ENCODE measurements at regions not wholly inside any gene's neighbourhood (a gene's known extent, or its start where the extent isn't known, plus 50 kb on each side); places are given as distances from the start of the nearest gene placed in this dataset.

DNA sequence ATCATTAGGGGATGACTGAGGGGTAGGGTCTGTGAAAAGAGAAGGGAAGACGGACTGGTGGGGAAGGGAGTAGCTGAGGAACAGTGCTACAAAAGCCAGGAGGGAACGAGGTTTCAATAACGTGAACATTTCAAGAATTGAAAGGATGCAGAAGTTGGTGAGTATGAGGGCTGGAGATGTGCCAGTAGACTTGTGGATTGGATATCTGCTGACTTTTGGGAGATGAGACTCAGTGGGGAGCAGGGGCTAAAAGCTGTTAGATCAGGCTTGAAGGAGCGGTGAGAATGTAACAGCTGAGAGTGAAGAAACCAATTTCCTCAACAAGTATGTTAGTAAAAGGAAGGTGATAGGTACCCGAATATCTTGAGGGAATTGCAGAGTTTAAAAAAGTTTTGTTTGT is 65.2 kb downstream of the GTPBP8 start:
- Histone ChIP-seq H3K9ac (ENCODE audit: low read depth, low read length, poor library complexity) (no peak overlapping the region), H2BK12ac (ENCODE audit: low read length) (no peak overlapping the region), H2BK120ac (ENCODE audit: low read depth, low read length) (no peak overlapping the region), H4K91ac (ENCODE audit: low read depth, low read length, poor library complexity) (no peak overlapping the region), H3K27me3 (ENCODE audit: control insufficient read depth in 3 of 3, insufficient read depth in 3 of 3, low read depth in 1 of 3, low read length in 3 of 3) (no peaks in the 10 kb centered on the region), H3K27ac (replicated peaks; ENCODE audit: low read length) (no peak overlapping the region), H4K8ac (ENCODE audit: low read depth, low read length) (no peak overlapping the region), H3K79me1 (ENCODE audit: low read depth, low read length) (no peaks in the 10 kb centered on the region), H3K9me3 (replicated peaks in 1 of 2; ENCODE audit: control insufficient read depth in 2 of 2, insufficient read depth in 1 of 2, low read depth in 1 of 2, low read length in 2 of 2) (no peaks in the 10 kb centered on the region), H3K36me3 (replicated peaks in 1 of 2; ENCODE audit: control insufficient read depth in 2 of 2, insufficient read depth in 2 of 2, low read length in 2 of 2) (no peaks in the 10 kb centered on the region), H3K14ac (ENCODE audit: low read length) (no peak overlapping the region), H2BK15ac (ENCODE audit: low read length) (no peak overlapping the region), H2AK5ac (ENCODE audit: low read depth, low read length) (no peak overlapping the region), H3K4me2 (ENCODE audit: insufficient read depth, low read length, poor library complexity, severe bottlenecking) (no peak overlapping the region), H3K4ac (ENCODE audit: low read length) (no peak overlapping the region), H3K23ac (ENCODE audit: low read depth, low read length, poor library complexity) (no peak overlapping the region), H3K4me1 (ENCODE audit: control insufficient read depth in 2 of 2, insufficient read depth in 1 of 2, low read depth in 1 of 2, low read length in 2 of 2) (peaks cover 4 to 10% of the 10 kb centered on the region in 2 donors), H2AFZ (ENCODE audit: low read length) (no peak overlapping the region), H3K18ac (ENCODE audit: low read length) (no peak overlapping the region), H3K4me3 (ENCODE audit: low read length in 2 of 2) (no peak overlapping the region), H2BK5ac (ENCODE audit: low read length) (no peak overlapping the region)
- no peak for DNase-seq (ENCODE audit: low spot score)
- no CpG with 5 or more reads among the region's 5 CpGs for WGBS, 2 donors (ENCODE audit: extremely low coverage in 2 of 2, insufficient read length in 2 of 2, insufficient replicate concordance in 1 of 2)

DNA sequence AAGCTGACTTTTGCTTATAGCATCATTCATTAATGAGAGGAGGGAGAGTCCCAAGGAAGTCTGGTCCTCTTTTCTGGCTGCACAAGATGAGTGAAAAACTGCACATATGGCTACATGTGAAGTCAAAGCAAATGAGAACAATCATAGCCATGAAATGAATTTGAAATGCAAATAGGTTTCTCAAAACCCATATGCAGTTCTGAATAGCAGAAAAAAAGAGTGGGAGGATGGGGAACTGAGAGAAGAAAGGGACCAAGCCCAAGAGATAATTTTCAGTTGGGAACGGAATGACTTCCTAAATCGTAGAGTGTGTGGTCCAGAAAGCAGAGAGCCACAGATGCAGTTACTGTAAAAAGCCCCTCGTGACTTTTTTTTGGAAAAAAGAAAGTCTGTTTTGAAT is 66.3 kb downstream of the GTPBP8 start:
- Histone ChIP-seq H3K23ac (ENCODE audit: low read depth, low read length, poor library complexity) (no peak overlapping the region), H3K4me1 (ENCODE audit: control insufficient read depth in 2 of 2, insufficient read depth in 1 of 2, low read depth in 1 of 2, low read length in 2 of 2) (peaks cover 0 to 10% of the 10 kb centered on the region in 2 donors), H3K27ac (replicated peaks; ENCODE audit: low read length) (no peak overlapping the region), H2AK5ac (ENCODE audit: low read depth, low read length) (no peak overlapping the region), H3K27me3 (ENCODE audit: control insufficient read depth in 3 of 3, insufficient read depth in 3 of 3, low read depth in 1 of 3, low read length in 3 of 3) (no peaks in the 10 kb centered on the region), H3K4me2 (ENCODE audit: insufficient read depth, low read length, poor library complexity, severe bottlenecking) (no peak overlapping the region), H3K4ac (ENCODE audit: low read length) (no peak overlapping the region), H2BK120ac (ENCODE audit: low read depth, low read length) (no peak overlapping the region), H3K79me1 (ENCODE audit: low read depth, low read length) (no peaks in the 10 kb centered on the region), H3K36me3 (replicated peaks in 1 of 2; ENCODE audit: control insufficient read depth in 2 of 2, insufficient read depth in 2 of 2, low read length in 2 of 2) (no peaks in the 10 kb centered on the region), H3K9me3 (replicated peaks in 1 of 2; ENCODE audit: control insufficient read depth in 2 of 2, insufficient read depth in 1 of 2, low read depth in 1 of 2, low read length in 2 of 2) (no peaks in the 10 kb centered on the region), H2BK5ac (ENCODE audit: low read length) (no peak overlapping the region), H3K9ac (ENCODE audit: low read depth, low read length, poor library complexity) (no peak overlapping the region), H3K4me3 (ENCODE audit: low read length in 2 of 2) (no peak overlapping the region), H3K18ac (ENCODE audit: low read length) (no peak overlapping the region), H4K8ac (ENCODE audit: low read depth, low read length) (no peak overlapping the region), H2BK12ac (ENCODE audit: low read length) (no peak overlapping the region), H4K91ac (ENCODE audit: low read depth, low read length, poor library complexity) (no peak overlapping the region), H2BK15ac (ENCODE audit: low read length) (no peak overlapping the region), H3K14ac (ENCODE audit: low read length) (no peak overlapping the region), H2AFZ (ENCODE audit: low read length) (peak overlapping the region; percentile 45)
- no CpG with 5 or more reads among the region's 3 CpGs for WGBS, 2 donors (ENCODE audit: extremely low coverage in 2 of 2, insufficient read length in 2 of 2, insufficient replicate concordance in 1 of 2)
- no peak for DNase-seq (ENCODE audit: low spot score)

DNA sequence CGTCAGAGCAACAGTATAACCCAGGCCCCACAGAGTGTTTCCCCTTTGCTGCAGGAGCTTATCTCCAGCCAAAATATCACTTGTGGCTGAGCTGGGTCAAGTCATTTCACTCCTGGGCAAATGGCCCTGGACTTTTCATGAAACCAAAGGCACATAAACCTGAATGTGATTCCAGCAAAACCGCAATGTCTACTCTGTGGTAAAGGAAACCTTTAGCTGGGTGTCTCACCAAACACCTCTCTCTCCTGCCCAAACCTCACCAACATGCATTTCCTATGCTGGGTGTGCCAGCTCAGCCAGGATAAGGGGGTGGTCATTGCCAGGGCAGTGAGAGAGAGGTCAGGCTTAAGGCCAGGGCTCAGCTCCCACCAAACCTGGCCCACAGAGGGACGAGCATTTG is 67.4 kb downstream of the GTPBP8 start:
- no CpG with 5 or more reads among the region's 3 CpGs for WGBS, 2 donors (ENCODE audit: extremely low coverage in 2 of 2, insufficient read length in 2 of 2, insufficient replicate concordance in 1 of 2)
- Histone ChIP-seq H3K36me3 (replicated peaks in 1 of 2; ENCODE audit: control insufficient read depth in 2 of 2, insufficient read depth in 2 of 2, low read length in 2 of 2) (no peaks in the 10 kb centered on the region), H3K4me1 (ENCODE audit: control insufficient read depth in 2 of 2, insufficient read depth in 1 of 2, low read depth in 1 of 2, low read length in 2 of 2) (peaks cover 0 to 10% of the 10 kb centered on the region in 2 donors), H3K79me1 (ENCODE audit: low read depth, low read length) (no peaks in the 10 kb centered on the region), H3K4ac (ENCODE audit: low read length) (no peak overlapping the region), H2BK12ac (ENCODE audit: low read length) (no peak overlapping the region), H3K9me3 (replicated peaks in 1 of 2; ENCODE audit: control insufficient read depth in 2 of 2, insufficient read depth in 1 of 2, low read depth in 1 of 2, low read length in 2 of 2) (no peaks in the 10 kb centered on the region), H3K23ac (ENCODE audit: low read depth, low read length, poor library complexity) (no peak overlapping the region), H2BK120ac (ENCODE audit: low read depth, low read length) (no peak overlapping the region), H4K8ac (ENCODE audit: low read depth, low read length) (no peak overlapping the region), H3K4me3 (ENCODE audit: low read length in 2 of 2) (no peak overlapping the region), H2BK15ac (ENCODE audit: low read length) (no peak overlapping the region), H3K4me2 (ENCODE audit: insufficient read depth, low read length, poor library complexity, severe bottlenecking) (no peak overlapping the region), H3K14ac (ENCODE audit: low read length) (no peak overlapping the region), H3K9ac (ENCODE audit: low read depth, low read length, poor library complexity) (no peak overlapping the region), H3K18ac (ENCODE audit: low read length) (no peak overlapping the region), H2AK5ac (ENCODE audit: low read depth, low read length) (no peak overlapping the region), H3K27me3 (ENCODE audit: control insufficient read depth in 3 of 3, insufficient read depth in 3 of 3, low read depth in 1 of 3, low read length in 3 of 3) (no peaks in the 10 kb centered on the region), H2BK5ac (ENCODE audit: low read length) (no peak overlapping the region), H4K91ac (ENCODE audit: low read depth, low read length, poor library complexity) (no peak overlapping the region), H3K27ac (replicated peaks; ENCODE audit: low read length) (no peak overlapping the region), H2AFZ (ENCODE audit: low read length) (no peak overlapping the region)
- no peak for DNase-seq (ENCODE audit: low spot score)

DNA sequence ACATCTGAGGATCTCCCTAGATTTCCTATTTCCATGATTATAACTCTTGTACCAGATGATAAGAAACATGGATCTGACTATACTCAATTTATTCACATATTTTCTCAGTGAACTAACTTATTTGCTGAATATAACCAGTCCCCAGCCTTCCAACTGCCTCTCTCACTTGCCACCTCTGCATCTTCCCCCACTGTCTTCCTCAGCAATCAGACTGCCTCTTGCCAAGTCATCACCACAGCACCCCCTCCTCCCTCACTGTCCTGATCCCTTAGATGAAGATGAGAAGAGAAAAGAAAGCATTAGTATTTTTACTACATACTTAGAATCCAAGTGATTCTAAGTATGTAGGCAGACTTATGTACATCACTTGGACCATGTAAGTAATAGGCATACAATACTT is 71.9 kb downstream of the GTPBP8 start:
- Histone ChIP-seq H3K4me3 (ENCODE audit: low read length in 2 of 2) (no peak overlapping the region), H3K79me1 (ENCODE audit: low read depth, low read length) (no peaks in the 10 kb centered on the region), H3K23ac (ENCODE audit: low read depth, low read length, poor library complexity) (no peak overlapping the region), H3K18ac (ENCODE audit: low read length) (no peak overlapping the region), H3K27ac (replicated peaks; ENCODE audit: low read length) (no peak overlapping the region), H4K8ac (ENCODE audit: low read depth, low read length) (no peak overlapping the region), H3K27me3 (ENCODE audit: control insufficient read depth in 3 of 3, insufficient read depth in 3 of 3, low read depth in 1 of 3, low read length in 3 of 3) (no peaks in the 10 kb centered on the region), H3K4me1 (ENCODE audit: control insufficient read depth in 2 of 2, insufficient read depth in 1 of 2, low read depth in 1 of 2, low read length in 2 of 2) (peaks cover 0 to under 1% of the 10 kb centered on the region in 2 donors), H3K14ac (ENCODE audit: low read length) (no peak overlapping the region), H2AFZ (ENCODE audit: low read length) (no peak overlapping the region), H3K9ac (ENCODE audit: low read depth, low read length, poor library complexity) (no peak overlapping the region), H2BK5ac (ENCODE audit: low read length) (no peak overlapping the region), H2BK120ac (ENCODE audit: low read depth, low read length) (no peak overlapping the region), H3K4me2 (ENCODE audit: insufficient read depth, low read length, poor library complexity, severe bottlenecking) (no peak overlapping the region), H4K91ac (ENCODE audit: low read depth, low read length, poor library complexity) (no peak overlapping the region), H2BK12ac (ENCODE audit: low read length) (no peak overlapping the region), H3K36me3 (replicated peaks in 1 of 2; ENCODE audit: control insufficient read depth in 2 of 2, insufficient read depth in 2 of 2, low read length in 2 of 2) (no peaks in the 10 kb centered on the region), H2AK5ac (ENCODE audit: low read depth, low read length) (no peak overlapping the region), H3K9me3 (replicated peaks in 1 of 2; ENCODE audit: control insufficient read depth in 2 of 2, insufficient read depth in 1 of 2, low read depth in 1 of 2, low read length in 2 of 2) (peaks cover 0 to 11% of the 10 kb centered on the region in 2 donors), H3K4ac (ENCODE audit: low read length) (no peak overlapping the region), H2BK15ac (ENCODE audit: low read length) (no peak overlapping the region)
- DNase-seq (ENCODE audit: low spot score): no peak

All from neuronal stem cell (in vitro differentiated cells).